GM12878 (cell line): ENCODE measurements at regions not wholly inside any gene's neighbourhood (a gene's known extent, or its start where the extent isn't known, plus 50 kb on each side); places are given as distances from the start of the nearest gene placed in this dataset.

Experiments used
- ATAC-seq: fragments of 200-7000 bp; cut with Tn5 transposase; 3 replicates; pipeline ENCODE4 v1.9.1; 2020; ENCODE audit warnings: mild to moderate bottlenecking, moderate library complexity
- BruUV-seq: library from RNA; stranded (reverse); fragments of 400-500 nt; replicated peaks from 2 replicates; lab custom pipeline; 2021; lab: Mats Ljungman, UMichigan
- CTCF ChIA-PET: fragments of 300-600 bp; sonication (Branson Sonifier 250); formaldehyde crosslinking; extraction: SDS; loops from one replicate; lab custom pipeline; 2021; ENCODE audit warnings: inconsistent platforms; lab: Yijun Ruan, JAX
- POLR2A ChIA-PET: fragments of 350-600 bp; formaldehyde crosslinking; extraction: SDS; loops from one replicate; lab custom pipeline; 2021; ENCODE audit warnings: inconsistent platforms; lab: Charles Lee
- RAD21 ChIA-PET: fragments of 300-600 bp; sonication (Branson Sonifier 250); formaldehyde crosslinking; loops from one replicate; lab custom pipeline; 2023; ENCODE audit warnings: antibody characterized with exemption; ENCODE audit not compliant: unreplicated experiment; lab: Charles Lee
- SMC1A ChIA-PET: fragments of 300-600 bp; sonication (Branson Sonifier 250); formaldehyde crosslinking; loops from one replicate; lab custom pipeline; 2023; ENCODE audit not compliant: unreplicated experiment, uncharacterized antibody; lab: Charles Lee
- DNase-seq: peaks from one replicate; pipeline ENCODE4 v3.0.0-alpha.2; 2011; ENCODE audit warnings: low read depth, low spot score
- FAIRE-seq: peaks from 3 replicates; lab custom pipeline; 2011; peaks lifted over from hg19 to GRCh38; lab: Jason Lieb, UNC
- H2AFZ ChIP-seq: 2 replicates; pipeline ENCODE4 v1.6.0; 2011; ENCODE audit warnings: low read depth, low read length, control low read depth; ENCODE audit not compliant: control insufficient read depth
- H3K27ac ChIP-seq: 2 replicates; pipeline ENCODE4 v1.5.1; 2011; ENCODE audit warnings: control low read depth; ENCODE audit not compliant: control insufficient read depth, insufficient read depth
- H3K27me3 ChIP-seq, 2 experiments: replicated peaks in 1 of 2; 2 replicates each; pipeline versions ENCODE4 v1.6.0 to v1.6.1; 2011; ENCODE audit warnings: low read length in 1 of 2; ENCODE audit not compliant: control insufficient read depth in 2 of 2, insufficient read depth in 2 of 2
- H3K36me3 ChIP-seq, 2 experiments: 2 replicates each; pipeline ENCODE4 v1.5.1; 2011; ENCODE audit warnings: low read length in 1 of 2; ENCODE audit not compliant: control insufficient read depth in 2 of 2, insufficient read depth in 2 of 2
- H3K4me1 ChIP-seq: 2 replicates; pipeline ENCODE4 v1.6.1; 2011; ENCODE audit warnings: mild to moderate bottlenecking, low read length, moderate library complexity, mixed read lengths; ENCODE audit not compliant: control insufficient read depth, insufficient read depth
- H3K4me2 ChIP-seq: 2 replicates; pipeline ENCODE4 v1.6.0; 2011; ENCODE audit warnings: control low read depth; ENCODE audit not compliant: control insufficient read depth, insufficient read depth
- H3K4me3 ChIP-seq: fragments of 200-600 bp; sonication (generic); 2 replicates; pipeline ENCODE4 v1.5.1; 2016
- H3K79me2 ChIP-seq: 2 replicates; pipeline ENCODE4 v1.6.0; 2011; ENCODE audit warnings: low read length; ENCODE audit not compliant: control insufficient read depth, insufficient read depth
- H3K9ac ChIP-seq: 2 replicates; pipeline ENCODE4 v1.8.0; 2011; ENCODE audit warnings: low read length, control low read depth, mixed read lengths; ENCODE audit not compliant: control insufficient read depth, insufficient read depth
- H3K9me3 ChIP-seq: replicated peaks from 3 replicates; pipeline ENCODE4 v1.5.1; 2011; ENCODE audit warnings: mild to moderate bottlenecking, low read length; ENCODE audit not compliant: control insufficient read depth, insufficient read depth
- H4K20me1 ChIP-seq: 2 replicates; pipeline ENCODE4 v1.6.0; 2011; ENCODE audit not compliant: control insufficient read depth, insufficient read depth
- CHD4 ChIP-seq: fragments of 200-600 bp; sonication (generic); IDR thresholded peaks from 2 replicates; pipeline ENCODE4 v1.6.1; 2016; ENCODE audit warnings: mild to moderate bottlenecking
- HDGF ChIP-seq: fragments of 450-650 bp; IDR thresholded peaks from 2 replicates; pipeline ENCODE4 v1.6.1; 2016; ENCODE audit warnings: antibody characterized with exemption
- IKZF2 ChIP-seq, 2 experiments: fragments of 450-650 bp; IDR thresholded peaks; 2 replicates each; pipeline ENCODE4 v1.6.1; 2017; ENCODE audit warnings: mild to moderate bottlenecking in 2 of 2, moderate library complexity in 2 of 2
- KAT2A ChIP-seq: conservative IDR thresholded peaks from 2 replicates; pipeline ENCODE4 v1.6.1; 2011; ENCODE audit warnings: low read depth, low read length; ENCODE audit not compliant: control insufficient read depth
- NBN ChIP-seq: fragments of 450-650 bp; IDR thresholded peaks from 2 replicates; pipeline ENCODE4 v1.6.1; 2016
- NFYA ChIP-seq: IDR thresholded peaks from 2 replicates; pipeline ENCODE4 v1.6.1; 2011; ENCODE audit warnings: low read depth, mild to moderate bottlenecking, low read length, improper control_type of control experiment, borderline replicate concordance
- NFYB ChIP-seq: IDR thresholded peaks from 2 replicates; pipeline ENCODE4 v1.6.1; 2011; ENCODE audit warnings: low read depth, mild to moderate bottlenecking, low read length, improper control_type of control experiment, moderate library complexity; ENCODE audit not compliant: insufficient read depth
- NKRF ChIP-seq: fragments of 450-650 bp; conservative IDR thresholded peaks from 2 replicates; pipeline ENCODE4 v1.6.1; 2017; ENCODE audit warnings: mild to moderate bottlenecking, moderate library complexity
- SIX5 ChIP-seq: IDR thresholded peaks from 2 replicates; pipeline ENCODE4 v1.6.1; 2011; ENCODE audit warnings: mild to moderate bottlenecking, low read depth, low read length, moderate library complexity; ENCODE audit not compliant: severe bottlenecking
- SUZ12 ChIP-seq: fragments of 200-600 bp; sonication (generic); IDR thresholded peaks from one replicate; pipeline ENCODE4 v1.6.1; 2018; ENCODE audit warnings: antibody characterized with exemption, mild to moderate bottlenecking; ENCODE audit not compliant: unreplicated experiment
- TBL1XR1 ChIP-seq: IDR thresholded peaks from 2 replicates; pipeline ENCODE4 v1.6.1; 2012; ENCODE audit warnings: low read depth, low read length, improper control_type of control experiment
- TCF7 ChIP-seq: IDR thresholded peaks from 2 replicates; pipeline ENCODE4 v1.6.1; 2014; ENCODE audit warnings: antibody characterized with exemption, borderline replicate concordance
- YBX1 ChIP-seq: fragments of 450-650 bp; IDR thresholded peaks from 2 replicates; pipeline ENCODE4 v1.6.1; 2016; ENCODE audit warnings: antibody characterized with exemption
- ZNF687 ChIP-seq: fragments of 450-650 bp; IDR thresholded peaks from 2 replicates; pipeline ENCODE4 v1.6.1; 2017; ENCODE audit warnings: mild to moderate bottlenecking, moderate library complexity
- ZZZ3 ChIP-seq: IDR thresholded peaks from 2 replicates; pipeline ENCODE4 v1.6.1; 2011; ENCODE audit warnings: low read depth; ENCODE audit not compliant: control insufficient read depth, insufficient read length
- WGBS: methylation state at CpG from one replicate; pipeline ENCODE4 v1.1.6; 2016; ENCODE audit warnings: low lambda C conversion rate; ENCODE audit not compliant: insufficient replicate concordance, insufficient coverage; ENCODE audit errors: missing lambda C conversion rate; 5-methylcytosine and 5-hydroxymethylcytosine counted together
- in situ Hi-C: fragments of 300-500 bp; cut with MboI; formaldehyde crosslinking; loops from 9 replicates; pipeline ENCODE4 v1.14.3; 2018; ENCODE audit warnings: mixed read lengths
- intact Hi-C: fragments of 100-400 bp; cut with micrococcal nuclease; formaldehyde crosslinking; loops from one replicate; pipeline ENCODE4 v1.14.2; 2022; ENCODE audit not compliant: unreplicated experiment

- TF ChIP-seq ZNF687 (no peak), IKZF2 (IDR thresholded peaks at IDR 0.05) (no peak), HDGF (no peak), KAT2A (no peak), YBX1 (no peak), TBL1XR1 (no peak), NFYB (no peak)
These were observed 457.0 kb upstream of the KLF4 start (continued) for GRCh38 chr9:107946364-107947141.

DNA sequence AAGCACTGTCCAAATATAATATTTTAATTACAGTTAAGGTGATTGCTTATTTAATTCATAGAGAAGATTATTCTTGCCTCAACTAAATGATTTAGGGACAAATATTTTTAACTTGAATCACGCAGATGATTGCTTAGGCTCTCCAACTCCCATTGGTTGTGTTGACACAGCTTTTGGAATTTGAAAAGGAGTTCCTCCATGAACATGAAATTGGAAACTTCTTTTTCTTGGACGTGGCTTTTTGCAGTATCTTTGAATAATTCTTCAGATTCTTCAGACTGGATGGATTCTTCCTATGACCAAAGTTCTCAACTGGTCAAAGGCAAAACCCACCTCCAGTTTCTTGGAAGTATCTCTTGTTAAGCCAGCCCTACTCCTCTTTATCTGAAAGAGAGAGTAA lies 456.4 kb upstream of the KLF4 start:
- H3K9me3 ChIP-seq, result no peaks in the 10 kb centered on the region
- H3K9ac ChIP-seq, result no peak overlapping the region
- intact Hi-C loops (no loop called here), in situ Hi-C loops (no loop called here)
- no peaks in the 10 kb centered on the region for H4K20me1 ChIP-seq
- CTCF ChIA-PET, result no interaction called here
- no peaks in the 10 kb centered on the region for H3K36me3 ChIP-seq
- no peak overlapping the region for H2AFZ ChIP-seq
- no peak for TF ChIP-seq SUZ12
- TF ChIP-seq SIX5, result no peak
- TF ChIP-seq ZZZ3, result no peak
- TF ChIP-seq NBN, result no peak
- no peak for TF ChIP-seq NKRF
- TF ChIP-seq NFYA, result no peak
- TF ChIP-seq CHD4, result no peak
- TF ChIP-seq TCF7, result no peak
- 24% methylated on average over 2 of the region's 2 CpGs for WGBS
- no peaks in the 10 kb centered on the region for H3K4me1 ChIP-seq
- RAD21 ChIA-PET, result no interaction called here
- H3K4me2 ChIP-seq, result no peak overlapping the region
- no TSS peak for BruUV-seq
- no peaks in the 10 kb centered on the region for H3K27me3 ChIP-seq
- no peak overlapping the region for H3K27ac ChIP-seq
- H3K4me3 ChIP-seq, result no peak overlapping the region
- POLR2A ChIA-PET, result no interaction called here
- H3K79me2 ChIP-seq, result no peaks in the 10 kb centered on the region
- DNase-seq (no peak), FAIRE-seq (no peak), ATAC-seq (no peak)
- SMC1A ChIA-PET, result interaction anchor here (1.7 kb wide), 1 partner anchor 14 kb away, joined by 5 read pairs; no protein-coding TSS in a partner anchor
